Chondrocyte (in vitro differentiated cells): ENCODE measurements at regions not wholly inside any gene's neighbourhood (a gene's known extent, or its start where the extent isn't known, plus 50 kb on each side); places are given as distances from the start of the nearest gene placed in this dataset.

Source experiments
- DNase-seq: peaks from one replicate; pipeline ENCODE4 v3.0.0; 2021; ENCODE audit warnings: mixed read lengths, low spot score
- H3K27ac Mint-ChIP-seq: one replicate; pipeline ENCODE4 v1.8.0; 2021; ENCODE audit warnings: mild to moderate bottlenecking, moderate library complexity, mixed read lengths; ENCODE audit not compliant: unreplicated experiment
- H3K27me3 Mint-ChIP-seq: 2 replicates; pipeline ENCODE4 v1.8.0; 2021; ENCODE audit warnings: low read depth, mixed read lengths
- H3K36me3 Mint-ChIP-seq: 2 replicates; pipeline ENCODE4 v1.8.0; 2021; ENCODE audit warnings: low read depth, mixed read lengths
- H3K4me1 Mint-ChIP-seq: 2 replicates; pipeline ENCODE4 v1.8.0; 2021; ENCODE audit warnings: low read depth, mild to moderate bottlenecking, mixed read lengths
- H3K4me3 Mint-ChIP-seq: one replicate; pipeline ENCODE4 v1.8.0; 2021; ENCODE audit warnings: mild to moderate bottlenecking, moderate library complexity, mixed read lengths; ENCODE audit not compliant: unreplicated experiment
- H3K9me3 Mint-ChIP-seq: 2 replicates; pipeline ENCODE4 v1.8.0; 2021; ENCODE audit warnings: low read depth, mixed read lengths
- CTCF ChIP-seq: fragments of 200-600 bp; sonication (generic); IDR thresholded peaks from 2 replicates; pipeline ENCODE4 v1.5.0; 2021; ENCODE audit warnings: antibody characterized with exemption, mild to moderate bottlenecking, moderate library complexity

GRCh38 chr18:22791310-22791610, 141.9 kb upstream of the RBBP8 start:
- Mint-ChIP-seq H3K36me3 (no peaks in the 10 kb centered on the region), H3K4me3 (no peak overlapping the region), H3K9me3 (no peaks in the 10 kb centered on the region), H3K4me1 (no peaks in the 10 kb centered on the region), H3K27ac (no peak overlapping the region), H3K27me3 (no peaks in the 10 kb centered on the region)
- no peak for DNase-seq
- no peak for TF ChIP-seq CTCF

GRCh38 chr18:22796113-22796512, 137.0 kb upstream of the RBBP8 start:
- no peak for TF ChIP-seq CTCF
- DNase-seq: no peak
- no peak overlapping the region for H3K4me3 Mint-ChIP-seq
- no peaks in the 10 kb centered on the region for H3K36me3 Mint-ChIP-seq
- H3K9me3 Mint-ChIP-seq: no peaks in the 10 kb centered on the region
- H3K27ac Mint-ChIP-seq: no peak overlapping the region
- H3K4me1 Mint-ChIP-seq: peaks cover 21% of the 10 kb centered on the region
- H3K27me3 Mint-ChIP-seq: no peaks in the 10 kb centered on the region

GRCh38 chr18:22800551-22800951, 132.6 kb upstream of the RBBP8 start:
- no peak for DNase-seq
- no peaks in the 10 kb centered on the region for H3K36me3 Mint-ChIP-seq
- H3K4me1 Mint-ChIP-seq: peaks cover 21% of the 10 kb centered on the region
- no peak for TF ChIP-seq CTCF
- H3K4me3 Mint-ChIP-seq: no peak overlapping the region
- H3K27me3 Mint-ChIP-seq: peaks cover 2% of the 10 kb centered on the region
- H3K27ac Mint-ChIP-seq: peak overlapping the region; percentile 6
- H3K9me3 Mint-ChIP-seq: no peaks in the 10 kb centered on the region

GRCh38 chr18:22813648-22814328, 119.3 kb upstream of the RBBP8 start:
- peak; percentile 82 for TF ChIP-seq CTCF
- no peak overlapping the region for H3K4me3 Mint-ChIP-seq
- no peak overlapping the region for H3K27ac Mint-ChIP-seq
- H3K27me3 Mint-ChIP-seq: peaks cover 18% of the 10 kb centered on the region
- no peaks in the 10 kb centered on the region for H3K9me3 Mint-ChIP-seq
- no peak for DNase-seq
- peaks cover 4% of the 10 kb centered on the region for H3K4me1 Mint-ChIP-seq
- no peaks in the 10 kb centered on the region for H3K36me3 Mint-ChIP-seq

- Mint-ChIP-seq H3K27ac (no peak overlapping the region), H3K27me3 (peaks cover 18% of the 10 kb centered on the region), H3K4me3 (no peak overlapping the region), H3K9me3 (no peaks in the 10 kb centered on the region), H3K4me1 (peaks cover 4% of the 10 kb centered on the region), H3K36me3 (no peaks in the 10 kb centered on the region)
- DNase-seq: no peak
- TF ChIP-seq CTCF: no peak
Measured at GRCh38 chr18:22814329-22814703, 118.8 kb upstream of the RBBP8 start.
